ENCODE measurements at regions not wholly inside any gene's neighbourhood (a gene's known extent, or its start where the extent isn't known, plus 50 kb on each side); places are given as distances from the start of the nearest gene placed in this dataset.

- Histone ChIP-seq H3K4me3 (ENCODE audit: low read depth, low read length) (no peak overlapping the region), H3K9me3 (ENCODE audit: control insufficient read depth, insufficient read depth, low read depth, low read length) (no peaks in the 10 kb centered on the region), H3K27ac (ENCODE audit: extremely low read depth, low read depth, low read length) (no peak overlapping the region), H3K4me1 (ENCODE audit: control insufficient read depth, insufficient read depth, low read length) (peaks cover 10% of the 10 kb centered on the region), H3K36me3 (ENCODE audit: control insufficient read depth in 2 of 2, insufficient read depth in 1 of 2, low read length in 2 of 2) (no peaks in the 10 kb centered on the region)
- ChIA-PET POLR2A (no interaction called here), CTCF (no interaction called here)
- no peak for TF ChIP-seq ZBTB10 (tag by site-specific recombination; IDR thresholded peaks at IDR 0.05)
- TF ChIP-seq ATF2 (tag by site-specific recombination; IDR thresholded peaks at IDR 0.05; ENCODE audit: low read depth): peak; percentile 71
Observed at GRCh38 chr2:221263573-221263972, 308.5 kb downstream of the EPHA4 start.

GRCh38 chr2:221264318-221264717 is 307.8 kb downstream of the EPHA4 start:
- CTCF ChIA-PET: interaction anchor here (0.6 kb wide), 1 partner anchor 165 kb away, joined by 4 read pairs; no protein-coding TSS in a partner anchor
- POLR2A ChIA-PET: no interaction called here
- Histone ChIP-seq H3K36me3 (ENCODE audit: control insufficient read depth in 2 of 2, insufficient read depth in 1 of 2, low read length in 2 of 2) (no peaks in the 10 kb centered on the region), H3K4me3 (ENCODE audit: low read depth, low read length) (no peak overlapping the region), H3K9me3 (ENCODE audit: control insufficient read depth, insufficient read depth, low read depth, low read length) (no peaks in the 10 kb centered on the region), H3K27ac (ENCODE audit: extremely low read depth, low read depth, low read length) (no peak overlapping the region), H3K4me1 (ENCODE audit: control insufficient read depth, insufficient read depth, low read length) (peaks cover 10% of the 10 kb centered on the region)
- TF ChIP-seq ZNF114 (tag by site-specific recombination; IDR thresholded peaks at IDR 0.05) (no peak), ZNF223 (tag by site-specific recombination; IDR thresholded peaks at IDR 0.05) (no peak), ZNF266 (tag by site-specific recombination; IDR thresholded peaks at IDR 0.05; ENCODE audit: low read depth) (no peak), ZSCAN5A (tag by site-specific recombination; IDR thresholded peaks at IDR 0.05) (no peak), ZNF549 (tag by site-specific recombination; IDR thresholded peaks at IDR 0.05) (no peak), ZNF324 (tag by site-specific recombination; IDR thresholded peaks at IDR 0.05) (no peak), GLI2 (tag by site-specific recombination; IDR thresholded peaks at IDR 0.05; ENCODE audit: borderline replicate concordance, low read depth) (no peak), ZIC2 (tag by site-specific recombination; IDR thresholded peaks at IDR 0.05) (no peak), ZNF768 (tag by site-specific recombination; IDR thresholded peaks at IDR 0.05) (no peak), ZNF449 (tag by site-specific recombination; IDR thresholded peaks at IDR 0.05) (no peak), ZNF585B (tag by site-specific recombination; IDR thresholded peaks at IDR 0.05) (no peak), ZNF521 (tag by site-specific recombination; IDR thresholded peaks at IDR 0.05) (no peak), ZNF600 (tag by site-specific recombination; IDR thresholded peaks at IDR 0.05) (no peak), ZNF629 (tag by site-specific recombination; IDR thresholded peaks at IDR 0.05) (no peak)
